B cell (primary cell): ENCODE measurements at regions not wholly inside any gene's neighbourhood (a gene's known extent, or its start where the extent isn't known, plus 50 kb on each side); places are given as distances from the start of the nearest gene placed in this dataset.

Experiments used
- ATAC-seq: fragments of 200-7000 bp; cut with Tn5 transposase; one replicate; pipeline ENCODE4 v1.10.0; 2021; ENCODE audit warnings: low read depth, mild to moderate bottlenecking, moderate number of reproducible peaks, moderate library complexity
- CTCF ChIA-PET: fragments of 350-600 bp; sonication (Branson Sonifier 250); formaldehyde crosslinking; loops from one replicate; lab custom pipeline; 2021; ENCODE audit warnings: antibody characterized with exemption, inconsistent platforms; lab: Charles Lee
- POLR2A ChIA-PET: fragments of 350-600 bp; sonication (Branson Sonifier 250); formaldehyde crosslinking; loops from one replicate; lab custom pipeline; 2021; ENCODE audit warnings: antibody characterized with exemption; lab: Charles Lee
- DNase-seq: peaks from one replicate; pipeline ENCODE4 v3.0.0; 2013
- H2AFZ ChIP-seq: 2 replicates; pipeline ENCODE4 v1.6.1; 2012; ENCODE audit warnings: mild to moderate bottlenecking, low read depth, low read length; ENCODE audit not compliant: insufficient read depth, poor library complexity, severe bottlenecking
- H3K27ac ChIP-seq, 2 donors: 1 replicate in 1 of 2; 2 replicates in 1 of 2; pipeline ENCODE4 v1.5.1; 2012 to 2013; ENCODE audit warnings: low read length in 2 of 2, mild to moderate bottlenecking in 2 of 2, moderate library complexity in 1 of 2
- H3K27me3 ChIP-seq, 4 experiments: fragments of 200-600 bp in 1 of 4; sonication (generic) in 1 of 4; replicated peaks in 1 of 4; 1 replicate in 2 of 4; 2 replicates in 2 of 4; pipeline versions ENCODE4 v1.6.1 to v1.7.0; 2013 to 2016; ENCODE audit warnings: low read length in 3 of 4, mild to moderate bottlenecking in 2 of 4, mixed read lengths in 1 of 4, moderate library complexity in 1 of 4; ENCODE audit not compliant: insufficient read depth in 4 of 4, control insufficient read depth in 3 of 4; ENCODE audit errors: control extremely low read depth in 1 of 4
- H3K36me3 ChIP-seq, 2 experiments: replicated peaks in 1 of 2; 1 replicate in 1 of 2; 2 replicates in 1 of 2; pipeline versions ENCODE4 v1.6.1 to v1.7.1; 2013; ENCODE audit warnings: low read length in 1 of 2; ENCODE audit not compliant: insufficient read depth in 2 of 2, control insufficient read depth in 1 of 2; ENCODE audit errors: control extremely low read depth in 1 of 2, extremely low read depth in 1 of 2
- H3K4me1 ChIP-seq, 2 donors: fragments of 200-600 bp in 1 of 2; sonication (generic) in 1 of 2; 1 replicate in 1 of 2; 2 replicates in 1 of 2; pipeline versions ENCODE4 v1.5.1 to v1.6.1; 2013 to 2017; ENCODE audit warnings: low read length in 2 of 2; ENCODE audit not compliant: control insufficient read depth in 2 of 2, insufficient read depth in 2 of 2
- H3K4me2 ChIP-seq: replicated peaks from 2 replicates; pipeline ENCODE3; 2012; ENCODE audit warnings: mild to moderate bottlenecking, low read depth, low read length; ENCODE audit not compliant: poor library complexity, severe bottlenecking
- H3K4me3 ChIP-seq, 5 experiments: fragments of 200-600 bp in 1 of 5; sonication (generic) in 1 of 5; 1 replicate in 3 of 5; 2 replicates in 2 of 5; pipeline versions ENCODE4 v1.5.1 to v1.7.0; 2011 to 2016; ENCODE audit warnings: low read length in 4 of 5, mild to moderate bottlenecking in 4 of 5, low read depth in 2 of 5, control low read depth in 1 of 5, moderate library complexity in 1 of 5; ENCODE audit not compliant: insufficient read depth in 1 of 5; ENCODE audit errors: control extremely low read depth in 1 of 5, extremely low read depth in 1 of 5
- H3K79me2 ChIP-seq: fragments of 200-600 bp; sonication (generic); one replicate; pipeline ENCODE4 v1.6.0; 2016; ENCODE audit warnings: low read length; ENCODE audit not compliant: control insufficient read depth, insufficient read depth
- H3K9ac ChIP-seq: fragments of 200-600 bp; sonication (generic); 2 replicates; pipeline ENCODE4 v1.6.1; 2017; ENCODE audit warnings: mild to moderate bottlenecking, low read length, moderate library complexity
- H3K9me3 ChIP-seq, 3 donors: one replicate each; pipeline versions ENCODE4 v1.6.1 to v1.7.1; 2013; ENCODE audit warnings: low read length in 2 of 3; ENCODE audit not compliant: control insufficient read depth in 2 of 3, insufficient read depth in 1 of 3; ENCODE audit errors: control extremely low read depth in 1 of 3
- H4K20me1 ChIP-seq: 2 replicates; pipeline ENCODE4 v1.6.0; 2012; ENCODE audit warnings: mild to moderate bottlenecking, low read length; ENCODE audit not compliant: insufficient read depth, control insufficient read depth, poor library complexity, severe bottlenecking
- H3K27ac Mint-ChIP-seq: one replicate; pipeline ENCODE4 v1.8.0; 2021; ENCODE audit warnings: mixed read lengths
- H3K27me3 Mint-ChIP-seq: one replicate; pipeline ENCODE4 v1.8.0; 2021; ENCODE audit warnings: mixed read lengths
- H3K4me1 Mint-ChIP-seq: one replicate; pipeline ENCODE4 v1.8.0; 2021; ENCODE audit warnings: mixed read lengths
- H3K4me3 Mint-ChIP-seq: one replicate; pipeline ENCODE4 v1.8.0; 2021; ENCODE audit warnings: mixed read lengths
- H3K9me3 Mint-ChIP-seq: one replicate; pipeline ENCODE4 v1.8.0; 2022; ENCODE audit warnings: mixed read lengths; ENCODE audit not compliant: insufficient read depth
- CTCF ChIP-seq: fragments of 200-600 bp; IDR thresholded peaks from one replicate; pipeline ENCODE4 v1.8.0; 2022; ENCODE audit warnings: antibody characterized with exemption, mild to moderate bottlenecking
- EZH2 ChIP-seq: IDR thresholded peaks from 2 replicates; pipeline ENCODE4 v1.6.1; 2012; ENCODE audit warnings: borderline replicate concordance, low read depth, mild to moderate bottlenecking, moderate library complexity, low read length; ENCODE audit not compliant: insufficient read depth, poor library complexity, severe bottlenecking
- WGBS: methylation state at CpG from one replicate; pipeline ENCODE4 v1.1.5; 2013; ENCODE audit warnings: missing lambda C conversion rate; ENCODE audit not compliant: insufficient coverage; 5-methylcytosine and 5-hydroxymethylcytosine counted together
- intact Hi-C: fragments of 100-400 bp; cut with micrococcal nuclease; formaldehyde crosslinking; loops from one replicate; pipeline ENCODE4 v1.10.0; 2022

- ATAC-seq = no peak
- Histone ChIP-seq H3K27me3 (no peaks in the 10 kb centered on the region), H4K20me1 (no peaks in the 10 kb centered on the region), H3K36me3 (no peaks in the 10 kb centered on the region), H3K4me1 (peaks cover 7 to 8% of the 10 kb centered on the region in 2 donors), H3K9me3 (no peaks in the 10 kb centered on the region), H2AFZ (no peak overlapping the region), H3K4me2 (peak overlapping the region; percentile 27), H3K9ac (no peak overlapping the region), H3K27ac (no peak overlapping the region), H3K4me3 (no peak overlapping the region), H3K79me2 (no peaks in the 10 kb centered on the region)
- H3K27me3 Mint-ChIP-seq = no peaks in the 10 kb centered on the region
- peaks cover 8% of the 10 kb centered on the region for H3K4me1 Mint-ChIP-seq
- ChIA-PET POLR2A (no interaction called here), CTCF (no interaction called here)
- H3K4me3 Mint-ChIP-seq = no peak overlapping the region
- peak; percentile 54 for DNase-seq
- 73% methylated on average over 5 of the region's 6 CpGs for WGBS
- no peak for TF ChIP-seq EZH2
- no peak for TF ChIP-seq CTCF
- intact Hi-C loops = no loop called here
- no peak overlapping the region for H3K27ac Mint-ChIP-seq
- no peaks in the 10 kb centered on the region for H3K9me3 Mint-ChIP-seq
These were observed 173.7 kb upstream of the ZNF217 start for GRCh38 chr20:53767206-53767930.

- intact Hi-C loops = no loop called here
- H3K4me2 ChIP-seq = no peak overlapping the region
- Mint-ChIP-seq H3K27ac (no peak overlapping the region), H3K4me3 (no peak overlapping the region), H3K4me1 (peaks cover 18% of the 10 kb centered on the region), H3K9me3 (no peaks in the 10 kb centered on the region), H3K27me3 (no peaks in the 10 kb centered on the region)
- H3K9ac ChIP-seq = no peak overlapping the region
- no peaks in the 10 kb centered on the region for H3K27me3 ChIP-seq
- POLR2A ChIA-PET = interaction anchor here (0.7 kb wide), 2 partner anchors 24 to 70 kb away, joined by 4 to 5 read pairs; no protein-coding TSS in a partner anchor
- H3K79me2 ChIP-seq = no peaks in the 10 kb centered on the region
- no peak overlapping the region for H3K27ac ChIP-seq
- H2AFZ ChIP-seq = no peak overlapping the region
- no peak for TF ChIP-seq CTCF
- TF ChIP-seq EZH2 = no peak
- no CpG with 5 or more reads among the region's 2 CpGs for WGBS
- H3K36me3 ChIP-seq = no peaks in the 10 kb centered on the region
- no peaks in the 10 kb centered on the region for H3K9me3 ChIP-seq
- CTCF ChIA-PET = interaction anchor here (1.4 kb wide), 1 partner anchor 150 kb away, joined by 4 read pairs; no protein-coding TSS in a partner anchor
- peaks cover 16 to 32% of the 10 kb centered on the region in 2 donors for H3K4me1 ChIP-seq
- no peak for DNase-seq
- no peak for ATAC-seq
- no peaks in the 10 kb centered on the region for H4K20me1 ChIP-seq
- H3K4me3 ChIP-seq = no peak overlapping the region
These were observed 170.8 kb upstream of the ZNF217 start for GRCh38 chr20:53764415-53764800.
